GM12891 (cell line): ENCODE measurements at regions not wholly inside any gene's neighbourhood (a gene's known extent, or its start where the extent isn't known, plus 50 kb on each side); places are given as distances from the start of the nearest gene placed in this dataset.
"Not testable (repeated sequence)": the region's sequence is repeated elsewhere in the genome, so short reads cannot be mapped to it uniquely, and the experiment has no call there.

Experiments used
- DNase-seq: peaks from one replicate; pipeline ENCODE4 v3.0.0; 2011; ENCODE audit warnings: low spot score; ENCODE audit not compliant: insufficient read length
- FAIRE-seq: peaks from 2 replicates; lab custom pipeline; 2011; peaks lifted over from hg19 to GRCh38; lab: Jason Lieb, UNC
- PAX5 ChIP-seq: IDR thresholded peaks from 2 replicates; pipeline ENCODE4 v1.6.1; 2011; ENCODE audit warnings: low read length, moderate library complexity, mild to moderate bottlenecking; ENCODE audit not compliant: insufficient read depth, severe bottlenecking
- POLR2A ChIP-seq: IDR thresholded peaks from 2 replicates; pipeline ENCODE4 v1.6.1; 2011; ENCODE audit warnings: low read depth, low read length, control low read depth
- POLR2AphosphoS5 ChIP-seq: IDR thresholded peaks from 2 replicates; pipeline ENCODE4 v1.6.1; 2011; ENCODE audit warnings: low read depth, low read length, control low read depth
- POU2F2 ChIP-seq: IDR thresholded peaks from 2 replicates; pipeline ENCODE4 v1.6.1; 2011; ENCODE audit warnings: low read depth, mild to moderate bottlenecking, control low read depth, low read length, moderate library complexity
- SPI1 ChIP-seq: IDR thresholded peaks from 2 replicates; pipeline ENCODE4 v1.6.1; 2011; ENCODE audit warnings: low read depth, low read length, control low read depth
- TAF1 ChIP-seq: IDR thresholded peaks from 2 replicates; pipeline ENCODE4 v1.6.1; 2011; ENCODE audit warnings: low read depth, low read length, control low read depth

GRCh38 chrX:452598-452997 is 65.9 kb upstream of the PPP2R3B start:
- DNase-seq = no peak
- FAIRE-seq = no peak
- TF ChIP-seq POLR2A (no peak), TAF1 (no peak), PAX5 (no peak), SPI1 (no peak), POLR2AphosphoS5 (no peak), POU2F2 (no peak)

GRCh38 chrX:454514-454913 is 67.8 kb upstream of the PPP2R3B start:
- not testable (repeated sequence) for FAIRE-seq, DNase-seq

- TF ChIP-seq POLR2A = no peak
- no peak for TF ChIP-seq POU2F2
- no peak for TF ChIP-seq POLR2AphosphoS5
- TF ChIP-seq SPI1 = no peak
- no peak for TF ChIP-seq PAX5
- TF ChIP-seq TAF1 = no peak
- DNase-seq (no peak), FAIRE-seq (no peak)
Measured at GRCh38 chrX:455199-455598, 68.5 kb upstream of the PPP2R3B start.

- no peak for DNase-seq
- no peak for FAIRE-seq
- no peak for TF ChIP-seq SPI1
- TF ChIP-seq POLR2AphosphoS5 = no peak
- TF ChIP-seq PAX5 = no peak
- no peak for TF ChIP-seq TAF1
- TF ChIP-seq POU2F2 = no peak
- TF ChIP-seq POLR2A = no peak
Measured at GRCh38 chrX:455673-456072, 69.0 kb upstream of the PPP2R3B start.

GRCh38 chrX:456146-456545 is 69.4 kb upstream of the PPP2R3B start:
- no peak for TF ChIP-seq POLR2AphosphoS5
- no peak for TF ChIP-seq POU2F2
- no peak for TF ChIP-seq POLR2A
- no peak for TF ChIP-seq TAF1
- TF ChIP-seq SPI1 = no peak
- no peak for FAIRE-seq
- no peak for DNase-seq

GRCh38 chrX:456551-457291 is 70.0 kb upstream of the PPP2R3B start:
- no peak for FAIRE-seq
- DNase-seq = no peak
- TF ChIP-seq POLR2A (no peak), POU2F2 (no peak), TAF1 (no peak), SPI1 (no peak), POLR2AphosphoS5 (no peak), PAX5 (no peak)

GRCh38 chrX:457292-457679 is 70.6 kb upstream of the PPP2R3B start:
- TF ChIP-seq PAX5 (no peak), POLR2A (no peak), POU2F2 (no peak)
- no peak for FAIRE-seq
- no peak for DNase-seq

- no peak for FAIRE-seq
Measured at GRCh38 chrX:458631-459061, 71.9 kb upstream of the PPP2R3B start.

GRCh38 chrX:459611-460010 is 72.9 kb upstream of the PPP2R3B start:
- no peak for TF ChIP-seq POLR2A
- TF ChIP-seq POLR2AphosphoS5 = no peak
- TF ChIP-seq TAF1 = no peak
- no peak for TF ChIP-seq PAX5
- TF ChIP-seq SPI1 = no peak
- no peak for TF ChIP-seq POU2F2
- no peak for DNase-seq
- no peak for FAIRE-seq

More at GRCh38 chrX:458631-459061, 71.9 kb upstream of the PPP2R3B start:
- DNase-seq = no peak
- TF ChIP-seq SPI1 (no peak), POLR2AphosphoS5 (no peak), PAX5 (no peak), POU2F2 (no peak), POLR2A (no peak), TAF1 (no peak)

GRCh38 chrX:460116-460515 is 73.4 kb upstream of the PPP2R3B start:
- DNase-seq (no peak), FAIRE-seq (no peak)
- TF ChIP-seq POLR2A = no peak
- TF ChIP-seq SPI1 = no peak
- no peak for TF ChIP-seq PAX5
- no peak for TF ChIP-seq TAF1
- TF ChIP-seq POU2F2 = no peak
- TF ChIP-seq POLR2AphosphoS5 = no peak
